Mucosa of rectum (tissue), 2 donors: ENCODE measurements at regions not wholly inside any gene's neighbourhood (a gene's known extent, or its start where the extent isn't known, plus 50 kb on each side); places are given as distances from the start of the nearest gene placed in this dataset.

Source experiments
- H3K27ac ChIP-seq, 2 donors: one replicate each; pipeline ENCODE4 v1.7.0; 2013; ENCODE audit warnings: inconsistent platforms in 2 of 2, low read depth in 2 of 2, low read length in 2 of 2
- H3K27me3 ChIP-seq, 2 donors: one replicate each; pipeline ENCODE4 v1.7.0; 2013; ENCODE audit warnings: low read length in 2 of 2; ENCODE audit not compliant: control insufficient read depth in 2 of 2, insufficient read depth in 2 of 2
- H3K36me3 ChIP-seq, 2 donors: one replicate each; pipeline ENCODE4 v1.7.0; 2013; ENCODE audit warnings: low read length in 2 of 2; ENCODE audit not compliant: control insufficient read depth in 2 of 2, insufficient read depth in 2 of 2
- H3K4me1 ChIP-seq, 2 donors: one replicate each; pipeline ENCODE4 v1.7.0; 2013; ENCODE audit warnings: low read length in 2 of 2, mild to moderate bottlenecking in 1 of 2; ENCODE audit not compliant: control insufficient read depth in 2 of 2, insufficient read depth in 2 of 2
- H3K4me3 ChIP-seq, 2 donors: one replicate each; pipeline ENCODE4 v1.7.0; 2013; ENCODE audit warnings: low read length in 2 of 2
- H3K9ac ChIP-seq, 2 donors: one replicate each; pipeline ENCODE4 v1.7.0; 2013; ENCODE audit warnings: low read length in 2 of 2, low read depth in 1 of 2, mild to moderate bottlenecking in 1 of 2
- H3K9me3 ChIP-seq, 2 donors: one replicate each; pipeline ENCODE4 v1.7.0; 2013; ENCODE audit warnings: low read length in 2 of 2; ENCODE audit not compliant: control insufficient read depth in 2 of 2
- donor health status: healthy.
- donor health status: Normal muscosa, but diverticular disease.

DNA sequence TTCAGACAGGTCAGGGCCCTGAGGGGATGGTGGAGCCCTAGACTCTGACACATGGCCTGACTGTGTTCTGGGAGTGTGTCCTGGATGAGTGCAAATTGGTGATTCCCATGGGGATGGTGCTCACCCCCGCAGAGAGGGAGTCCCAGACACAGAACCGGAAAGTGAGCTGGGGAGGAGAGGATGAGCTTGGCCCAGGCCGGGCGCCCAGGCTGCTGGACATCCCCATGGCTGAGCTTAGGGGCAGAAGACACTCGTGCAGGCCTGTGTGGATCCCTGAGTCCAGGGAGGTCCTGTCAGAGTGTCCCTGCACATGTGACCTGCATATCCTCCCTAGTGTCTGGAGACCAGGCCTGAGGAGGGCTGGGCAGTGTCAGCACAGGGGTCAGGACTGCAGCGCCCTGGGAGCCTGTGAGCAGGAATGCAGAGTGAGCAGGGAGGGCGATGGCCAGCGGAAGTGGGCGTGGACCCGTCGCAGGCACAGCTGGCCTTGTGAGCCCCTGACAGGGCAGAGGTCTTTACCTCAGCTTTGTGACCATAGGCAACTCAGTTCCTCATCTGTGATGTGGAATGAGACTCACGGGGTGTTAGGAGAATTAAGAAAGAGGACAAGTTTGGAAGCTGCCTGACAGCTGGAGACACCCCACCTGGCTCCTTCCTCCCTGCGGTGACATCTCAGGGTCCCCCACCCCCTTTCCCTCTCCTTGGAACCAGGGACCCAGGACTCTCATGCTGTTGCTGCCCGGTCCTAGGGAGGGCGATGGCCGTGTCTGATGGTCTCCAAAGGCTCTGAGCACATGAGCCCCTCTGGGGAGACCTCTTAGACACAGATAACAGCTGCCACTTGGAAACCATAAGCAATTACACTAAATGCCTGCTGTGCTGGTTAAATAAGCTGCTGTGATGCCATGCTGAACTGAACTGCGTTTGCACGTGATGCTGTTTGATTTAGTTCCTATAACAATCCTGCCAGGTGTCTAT lies 62.6 kb upstream of the HS6ST1 start:
- H3K36me3 ChIP-seq = no peaks in the 10 kb centered on the region
- H3K27me3 ChIP-seq = no peaks in the 10 kb centered on the region
- H3K4me1 ChIP-seq = peaks cover 4 to 5% of the 10 kb centered on the region in 2 donors
- H3K9ac ChIP-seq = no peak overlapping the region
- H3K9me3 ChIP-seq = no peaks in the 10 kb centered on the region
- no peak overlapping the region for H3K4me3 ChIP-seq
- no peak overlapping the region for H3K27ac ChIP-seq

- Histone ChIP-seq H3K9me3 (no peaks in the 10 kb centered on the region), H3K27me3 (no peaks in the 10 kb centered on the region), H3K9ac (no peak overlapping the region), H3K4me1 (no peaks in the 10 kb centered on the region), H3K36me3 (no peaks in the 10 kb centered on the region), H3K4me3 (no peak overlapping the region), H3K27ac (no peak overlapping the region)
Measured at GRCh38 chr2:128384446-128384845, 65.8 kb upstream of the HS6ST1 start.

GRCh38 chr2:128384956-128385355 lies 66.3 kb upstream of the HS6ST1 start:
- no peak overlapping the region for H3K9ac ChIP-seq
- no peaks in the 10 kb centered on the region for H3K36me3 ChIP-seq
- H3K27me3 ChIP-seq = no peaks in the 10 kb centered on the region
- H3K27ac ChIP-seq = no peak overlapping the region
- H3K9me3 ChIP-seq = no peaks in the 10 kb centered on the region
- H3K4me1 ChIP-seq = no peaks in the 10 kb centered on the region
- H3K4me3 ChIP-seq = no peak overlapping the region

DNA sequence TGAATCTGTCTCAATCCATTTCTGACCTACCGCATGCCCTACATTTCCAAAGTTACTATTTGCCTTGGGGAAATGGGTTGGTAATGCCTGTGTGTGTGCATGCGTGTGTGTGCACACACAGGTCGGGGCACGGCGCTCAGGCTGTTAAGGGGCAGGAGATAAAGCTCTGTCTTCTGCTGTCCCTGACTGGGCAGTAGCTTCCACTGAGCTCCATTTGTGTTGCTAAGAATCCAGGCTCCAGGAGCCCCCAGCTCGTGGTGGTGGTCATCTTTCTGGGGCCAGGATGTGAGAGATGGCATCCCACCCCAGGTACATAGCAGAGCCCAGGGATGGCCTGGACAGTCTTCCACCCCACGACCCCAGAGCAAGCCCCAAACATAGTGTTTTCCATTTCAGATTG lies 66.7 kb upstream of the HS6ST1 start:
- H3K27ac ChIP-seq = no peak overlapping the region
- no peak overlapping the region for H3K9ac ChIP-seq
- H3K36me3 ChIP-seq = no peaks in the 10 kb centered on the region
- no peaks in the 10 kb centered on the region for H3K4me1 ChIP-seq
- H3K9me3 ChIP-seq = no peaks in the 10 kb centered on the region
- no peak overlapping the region for H3K4me3 ChIP-seq
- H3K27me3 ChIP-seq = no peaks in the 10 kb centered on the region

DNA sequence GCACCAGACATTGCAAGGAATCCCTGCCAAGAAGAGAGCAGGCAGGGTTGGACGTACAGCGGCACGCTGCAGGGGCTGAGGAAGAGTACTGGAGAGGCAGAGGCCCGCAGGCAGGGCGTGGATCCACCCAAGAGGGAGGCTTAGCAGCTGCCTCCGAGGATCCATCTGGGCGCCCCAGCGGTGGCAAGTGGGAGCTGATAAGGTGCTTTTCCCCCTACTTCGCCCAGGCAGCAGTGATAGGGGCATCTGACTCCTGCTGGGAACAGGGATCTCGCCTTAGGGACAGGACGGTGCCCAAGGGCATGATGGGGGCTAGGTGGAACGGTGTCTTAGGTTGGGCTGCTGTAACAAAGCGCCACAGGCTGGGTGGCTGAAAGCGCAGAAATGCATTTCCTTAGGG lies 67.4 kb upstream of the HS6ST1 start:
- Histone ChIP-seq H3K4me3 (no peak overlapping the region), H3K27ac (no peak overlapping the region), H3K4me1 (no peaks in the 10 kb centered on the region), H3K9ac (no peak overlapping the region), H3K9me3 (no peaks in the 10 kb centered on the region), H3K27me3 (no peaks in the 10 kb centered on the region), H3K36me3 (no peaks in the 10 kb centered on the region)

DNA sequence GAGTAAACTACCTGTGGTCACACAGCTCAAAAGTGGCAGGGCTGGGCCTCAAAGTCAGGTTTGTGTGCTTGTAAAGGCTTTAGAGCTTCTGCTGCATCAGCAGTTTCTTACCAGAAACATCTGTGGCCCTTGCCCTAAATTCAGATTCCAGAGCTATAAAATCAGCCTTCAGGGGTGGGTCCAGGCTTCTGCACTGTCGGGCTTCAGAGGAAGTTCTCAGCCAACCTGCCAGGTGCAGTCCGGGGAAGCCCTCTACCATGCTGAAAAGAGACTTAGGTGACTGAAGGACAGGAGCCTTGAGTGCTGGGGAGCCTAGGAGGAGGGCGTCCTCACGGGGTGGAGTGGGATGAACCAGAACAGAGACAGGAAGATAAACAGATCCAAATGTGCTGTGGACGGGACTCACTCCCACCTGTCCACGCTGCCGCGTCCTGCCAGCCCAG lies 69.9 kb upstream of the HS6ST1 start:
- H3K9ac ChIP-seq = no peak overlapping the region
- no peaks in the 10 kb centered on the region for H3K9me3 ChIP-seq
- H3K27me3 ChIP-seq = no peaks in the 10 kb centered on the region
- H3K27ac ChIP-seq = no peak overlapping the region
- H3K4me1 ChIP-seq = no peaks in the 10 kb centered on the region
- H3K4me3 ChIP-seq = no peak overlapping the region
- H3K36me3 ChIP-seq = no peaks in the 10 kb centered on the region

- Histone ChIP-seq H3K4me3 (no peak overlapping the region), H3K27ac (no peak overlapping the region), H3K27me3 (no peaks in the 10 kb centered on the region), H3K9ac (no peak overlapping the region), H3K36me3 (no peaks in the 10 kb centered on the region), H3K4me1 (no peaks in the 10 kb centered on the region), H3K9me3 (no peaks in the 10 kb centered on the region)
Measured at GRCh38 chr2:128389388-128390086, 70.9 kb upstream of the HS6ST1 start.

DNA sequence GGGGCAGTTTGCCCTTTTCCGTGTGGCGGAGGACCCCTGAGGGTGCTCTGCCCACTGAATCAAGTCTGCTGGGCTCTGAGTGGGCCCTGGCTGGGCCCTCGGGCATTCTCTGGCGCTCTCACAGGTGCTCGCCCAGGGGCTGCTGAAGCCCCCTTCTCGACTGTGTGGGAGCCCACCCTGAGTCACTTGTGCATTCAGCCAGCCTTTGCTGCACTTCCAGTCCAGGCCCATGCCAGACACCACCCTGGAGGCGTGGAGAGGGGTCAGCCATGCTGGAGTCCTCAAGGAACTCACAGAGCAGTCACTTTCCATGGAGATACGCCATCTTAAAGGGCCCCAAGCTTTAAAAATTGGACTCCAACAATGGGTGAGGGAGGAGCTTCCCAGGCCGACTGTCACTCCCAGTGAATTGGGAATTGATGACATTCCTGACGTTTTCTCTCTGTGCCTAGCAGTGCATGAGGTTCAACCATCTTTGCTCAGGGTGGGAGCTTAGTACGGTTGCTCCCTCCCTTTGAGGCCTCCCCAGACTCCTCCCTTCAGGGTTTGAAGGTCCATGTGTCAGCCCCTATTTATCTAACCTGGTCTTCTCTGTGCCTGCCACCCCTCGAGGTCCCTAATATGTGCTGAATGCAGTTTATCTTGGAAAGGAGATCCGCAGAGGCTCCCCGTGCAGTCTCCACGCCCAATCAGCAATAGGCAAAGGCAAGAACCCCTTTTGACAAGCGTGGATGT lies 71.8 kb upstream of the HS6ST1 start:
- no peaks in the 10 kb centered on the region for H3K36me3 ChIP-seq
- no peaks in the 10 kb centered on the region for H3K4me1 ChIP-seq
- no peak overlapping the region for H3K9ac ChIP-seq
- H3K27me3 ChIP-seq = no peaks in the 10 kb centered on the region
- H3K27ac ChIP-seq = no peak overlapping the region
- no peak overlapping the region for H3K4me3 ChIP-seq
- no peaks in the 10 kb centered on the region for H3K9me3 ChIP-seq

DNA sequence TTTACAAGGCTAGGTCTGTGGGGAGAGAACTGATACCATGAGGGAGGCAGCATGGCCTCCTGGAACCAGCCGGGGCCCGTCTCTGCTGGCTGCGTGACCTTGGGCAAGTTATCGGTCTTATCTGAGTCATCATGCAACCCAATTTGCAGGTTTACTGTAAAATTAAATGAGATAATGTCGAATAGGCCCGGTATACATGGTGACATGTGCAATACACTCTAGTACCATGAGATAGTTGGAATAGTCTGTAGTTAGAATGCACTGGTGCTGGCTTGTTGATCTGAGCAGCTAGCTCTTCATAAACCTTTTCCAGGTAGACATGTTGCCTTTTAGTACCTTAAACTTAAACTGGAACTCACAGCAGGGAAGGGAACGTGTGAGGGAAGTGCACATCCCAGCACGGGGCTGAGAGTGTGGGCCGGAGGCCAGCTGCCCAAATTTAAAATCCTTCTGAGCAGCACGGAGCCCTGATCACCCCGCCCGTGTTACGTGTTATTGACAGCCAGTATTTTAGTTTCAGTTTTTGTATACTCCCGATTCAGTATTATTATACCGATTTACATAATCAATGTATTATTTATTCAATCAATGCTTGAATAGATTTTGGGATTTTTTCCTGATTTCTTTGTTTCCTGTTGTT lies 72.4 kb upstream of the HS6ST1 start:
- Histone ChIP-seq H3K9ac (no peak overlapping the region), H3K27me3 (no peaks in the 10 kb centered on the region), H3K27ac (no peak overlapping the region), H3K9me3 (no peaks in the 10 kb centered on the region), H3K4me1 (no peaks in the 10 kb centered on the region), H3K36me3 (no peaks in the 10 kb centered on the region), H3K4me3 (peak overlapping the region in 1 of 2 donors; percentile 26)
